ENCODE measurements at regions not wholly inside any gene's neighbourhood (a gene's known extent, or its start where the extent isn't known, plus 50 kb on each side); places are given as distances from the start of the nearest gene placed in this dataset.

DNA sequence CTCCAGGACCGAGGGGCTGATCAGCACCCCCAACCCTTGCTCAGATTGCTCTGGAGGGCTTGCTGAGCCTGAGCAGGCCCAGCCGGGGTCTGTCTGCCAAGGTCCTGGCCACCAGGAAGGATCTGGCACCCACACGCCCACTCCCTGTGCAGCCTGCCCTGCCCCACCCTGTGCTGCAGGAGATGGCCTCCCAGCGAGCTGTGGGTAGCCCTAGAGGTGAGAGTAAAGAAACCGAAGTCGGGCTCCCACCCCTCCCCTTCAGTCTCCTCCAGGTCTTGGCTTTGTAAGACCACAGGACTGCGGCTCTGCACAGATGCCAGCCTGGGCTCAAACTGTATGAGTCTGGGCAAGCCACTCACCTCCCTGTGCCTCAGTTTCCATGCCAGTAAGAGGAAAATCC lies 307.8 kb downstream of the BCL11B start:
- intact Hi-C loops (cut with micrococcal nuclease; ENCODE audit: unreplicated experiment): no loop called here
- H3K27me3 ChIP-seq (replicated peaks; ENCODE audit: control insufficient read depth, insufficient read depth, low read length): no peaks in the 10 kb centered on the region
- BruUV-seq (replicated peaks): no TSS peak
- H3K4me1 ChIP-seq: no peaks in the 10 kb centered on the region
- ChIA-PET CTCF (no interaction called here), POLR2A (no interaction called here)
- H3K36me3 ChIP-seq (ENCODE audit: control insufficient read depth, insufficient read depth, low read length): no peaks in the 10 kb centered on the region
- H3K27me3 Mint-ChIP-seq (ENCODE audit: insufficient read depth, unreplicated experiment): peaks cover 8% of the 10 kb centered on the region
- no peaks in the 10 kb centered on the region for H3K9me3 Mint-ChIP-seq (ENCODE audit: unreplicated experiment)
- no peak overlapping the region for H3K27ac Mint-ChIP-seq (ENCODE audit: unreplicated experiment)
- DNase-seq: no peak
- H3K36me3 Mint-ChIP-seq (ENCODE audit: insufficient read depth, unreplicated experiment): no peaks in the 10 kb centered on the region
- H3K4me1 Mint-ChIP-seq (ENCODE audit: low read depth, unreplicated experiment): no peaks in the 10 kb centered on the region
- H3K4me3 Mint-ChIP-seq (ENCODE audit: unreplicated experiment): no peak overlapping the region
- no peaks in the 10 kb centered on the region for H3K9me3 ChIP-seq
- no peak overlapping the region for H3K4me3 ChIP-seq (ENCODE audit: low read depth, low read length)
- TF ChIP-seq CTCF (IDR thresholded peaks at IDR 0.05; ENCODE audit: insufficient read depth in 1 of 2, low read depth in 1 of 2, low read length in 1 of 2, severe bottlenecking in 1 of 2, unreplicated experiment in 1 of 2): no peak

DNA sequence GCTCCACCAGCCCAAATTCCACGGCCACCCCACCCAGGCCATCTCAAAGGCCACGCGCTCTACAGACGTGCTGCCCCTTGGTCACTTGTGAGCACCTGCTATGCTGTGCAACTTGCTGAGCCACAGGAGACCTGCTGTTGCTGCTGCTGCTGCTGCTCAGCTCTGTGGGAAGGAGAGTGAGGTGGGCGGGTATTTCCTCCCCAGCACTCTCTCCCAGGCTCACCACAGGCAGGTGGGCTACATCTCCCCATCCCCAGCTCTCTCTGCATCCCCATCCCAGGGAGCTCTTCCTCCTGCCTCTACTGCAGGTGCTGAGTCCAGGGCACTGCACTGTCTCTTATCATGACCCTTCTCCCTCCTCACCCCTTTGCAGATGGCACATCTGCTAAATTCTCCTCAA lies 306.9 kb downstream of the BCL11B start:
- Mint-ChIP-seq H3K9me3 (ENCODE audit: unreplicated experiment) (no peaks in the 10 kb centered on the region), H3K4me1 (ENCODE audit: low read depth, unreplicated experiment) (no peaks in the 10 kb centered on the region), H3K27me3 (ENCODE audit: insufficient read depth, unreplicated experiment) (peaks cover 11% of the 10 kb centered on the region), H3K4me3 (ENCODE audit: unreplicated experiment) (no peak overlapping the region), H3K27ac (ENCODE audit: unreplicated experiment) (no peak overlapping the region), H3K36me3 (ENCODE audit: insufficient read depth, unreplicated experiment) (no peaks in the 10 kb centered on the region)
- no TSS peak for BruUV-seq (replicated peaks)
- intact Hi-C loops (cut with micrococcal nuclease; ENCODE audit: unreplicated experiment): no loop called here
- Histone ChIP-seq H3K9me3 (no peaks in the 10 kb centered on the region), H3K4me3 (ENCODE audit: low read depth, low read length) (no peak overlapping the region), H3K27me3 (replicated peaks; ENCODE audit: control insufficient read depth, insufficient read depth, low read length) (no peaks in the 10 kb centered on the region), H3K4me1 (no peaks in the 10 kb centered on the region), H3K36me3 (ENCODE audit: control insufficient read depth, insufficient read depth, low read length) (no peaks in the 10 kb centered on the region)
- ChIA-PET POLR2A (no interaction called here), CTCF (no interaction called here)
- DNase-seq: no peak
- no peak for TF ChIP-seq CTCF (IDR thresholded peaks at IDR 0.05; ENCODE audit: insufficient read depth in 1 of 2, low read depth in 1 of 2, low read length in 1 of 2, severe bottlenecking in 1 of 2, unreplicated experiment in 1 of 2)

DNA sequence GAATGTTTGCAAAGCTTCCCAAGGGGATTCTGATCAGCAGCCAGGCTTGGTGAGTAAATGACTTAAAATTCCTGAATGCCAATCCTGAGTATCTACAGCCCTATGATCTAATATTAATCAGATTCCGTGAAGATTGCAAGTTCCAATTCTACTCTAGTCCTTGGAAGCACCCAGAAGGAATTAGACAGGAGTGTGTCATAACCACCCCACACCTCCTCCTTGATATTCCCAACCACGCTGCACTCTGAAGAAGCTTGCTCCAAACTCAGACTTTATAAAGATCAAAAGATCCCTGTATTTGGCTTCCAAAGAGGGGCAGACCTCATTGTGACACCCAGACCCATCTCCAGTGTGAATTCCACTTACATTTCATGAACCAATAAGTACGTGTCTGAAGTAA lies 306.0 kb downstream of the BCL11B start:
- Histone ChIP-seq H3K9me3 (no peaks in the 10 kb centered on the region), H3K4me1 (no peaks in the 10 kb centered on the region), H3K36me3 (ENCODE audit: control insufficient read depth, insufficient read depth, low read length) (no peaks in the 10 kb centered on the region), H3K27me3 (replicated peaks; ENCODE audit: control insufficient read depth, insufficient read depth, low read length) (no peaks in the 10 kb centered on the region), H3K4me3 (ENCODE audit: low read depth, low read length) (no peak overlapping the region)
- Mint-ChIP-seq H3K4me1 (ENCODE audit: low read depth, unreplicated experiment) (no peaks in the 10 kb centered on the region), H3K27me3 (ENCODE audit: insufficient read depth, unreplicated experiment) (peaks cover 11% of the 10 kb centered on the region), H3K4me3 (ENCODE audit: unreplicated experiment) (no peak overlapping the region), H3K27ac (ENCODE audit: unreplicated experiment) (no peak overlapping the region), H3K9me3 (ENCODE audit: unreplicated experiment) (no peaks in the 10 kb centered on the region), H3K36me3 (ENCODE audit: insufficient read depth, unreplicated experiment) (no peaks in the 10 kb centered on the region)
- intact Hi-C loops (cut with micrococcal nuclease; ENCODE audit: unreplicated experiment): no loop called here
- POLR2A ChIA-PET: no interaction called here
- no peak for TF ChIP-seq CTCF (IDR thresholded peaks at IDR 0.05; ENCODE audit: insufficient read depth in 1 of 2, low read depth in 1 of 2, low read length in 1 of 2, severe bottlenecking in 1 of 2, unreplicated experiment in 1 of 2)
- DNase-seq: no peak
- no TSS peak for BruUV-seq (replicated peaks)
- CTCF ChIA-PET: no interaction called here

Measured in Caco-2 (cell line).